ENCODE measurements at regions not wholly inside any gene's neighbourhood (a gene's known extent, or its start where the extent isn't known, plus 50 kb on each side); places are given as distances from the start of the nearest gene placed in this dataset.

DNA sequence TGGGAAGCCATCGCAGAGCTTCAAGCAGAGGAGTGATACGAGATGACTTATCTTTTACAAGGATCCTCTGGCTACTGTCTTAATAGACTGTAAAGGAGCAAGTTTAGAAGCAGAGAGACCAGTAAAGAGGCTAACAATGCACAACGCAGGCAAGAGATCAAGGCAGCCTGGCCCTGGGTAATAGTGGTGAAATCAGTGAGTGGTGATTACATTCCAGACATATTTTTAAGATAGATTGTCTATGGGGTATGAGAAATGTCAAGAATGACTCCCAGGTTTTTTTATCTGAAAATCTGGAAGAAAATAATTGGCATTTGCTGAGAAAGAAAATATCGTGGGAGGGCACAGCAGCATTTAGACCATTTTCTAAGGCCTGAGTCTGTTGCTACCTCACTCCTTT lies 213.6 kb upstream of the HTR1E start:
- Mint-ChIP-seq H3K4me3 (no peak overlapping the region), H3K4me1 (peaks cover 7 to 13% of the 10 kb centered on the region in 2 experiments), H3K27me3 (ENCODE audit: low read depth) (no peaks in the 10 kb centered on the region; the same call in 1 of the 2 replicates), H3K36me3 (ENCODE audit: insufficient read depth in 1 of 3, low read depth in 3 of 3) (peaks cover 0 to 8% (median 3%) of the 10 kb centered on the region in 3 experiments; a peak in 2 of 7 replicates), H3K9me3 (peaks cover 4 to 5% of the 10 kb centered on the region in 2 experiments; a peak in 3 of 5 replicates), H3K27ac (no peak overlapping the region; a peak in 1 of 7 replicates)
- no peaks in the 10 kb centered on the region for H3K9me3 ChIP-seq (ENCODE audit: control insufficient read depth, low read depth, low read length)
- TF ChIP-seq, protein P1, sequence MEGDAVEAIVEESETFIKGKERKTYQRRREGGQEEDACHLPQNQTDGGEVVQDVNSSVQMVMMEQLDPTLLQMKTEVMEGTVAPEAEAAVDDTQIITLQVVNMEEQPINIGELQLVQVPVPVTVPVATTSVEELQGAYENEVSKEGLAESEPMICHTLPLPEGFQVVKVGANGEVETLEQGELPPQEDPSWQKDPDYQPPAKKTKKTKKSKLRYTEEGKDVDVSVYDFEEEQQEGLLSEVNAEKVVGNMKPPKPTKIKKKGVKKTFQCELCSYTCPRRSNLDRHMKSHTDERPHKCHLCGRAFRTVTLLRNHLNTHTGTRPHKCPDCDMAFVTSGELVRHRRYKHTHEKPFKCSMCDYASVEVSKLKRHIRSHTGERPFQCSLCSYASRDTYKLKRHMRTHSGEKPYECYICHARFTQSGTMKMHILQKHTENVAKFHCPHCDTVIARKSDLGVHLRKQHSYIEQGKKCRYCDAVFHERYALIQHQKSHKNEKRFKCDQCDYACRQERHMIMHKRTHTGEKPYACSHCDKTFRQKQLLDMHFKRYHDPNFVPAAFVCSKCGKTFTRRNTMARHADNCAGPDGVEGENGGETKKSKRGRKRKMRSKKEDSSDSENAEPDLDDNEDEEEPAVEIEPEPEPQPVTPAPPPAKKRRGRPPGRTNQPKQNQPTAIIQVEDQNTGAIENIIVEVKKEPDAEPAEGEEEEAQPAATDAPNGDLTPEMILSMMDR (conservative IDR thresholded peaks at IDR 0.05), result no peak
- no peak overlapping the region for H3K14ac ChIP-seq (ENCODE audit: insufficient read depth, low read length)
- H3T11ph ChIP-seq (ENCODE audit: low read length), result no peak overlapping the region
- H3K79me1 ChIP-seq (ENCODE audit: insufficient read depth, low read depth, low read length, poor library complexity, severe bottlenecking), result no peaks in the 10 kb centered on the region
- H3K4ac ChIP-seq (ENCODE audit: low read depth, low read length), result no peak overlapping the region
- no peak overlapping the region for H3K56ac ChIP-seq (ENCODE audit: insufficient read length, low read depth, low read length)
- no peaks in the 10 kb centered on the region for H3K79me2 ChIP-seq (ENCODE audit: insufficient read depth, low read length)
- no peak overlapping the region for H2AFZ ChIP-seq (ENCODE audit: low read length)
- H2BK12ac ChIP-seq (ENCODE audit: insufficient read length, low read depth, low read length), result no peak overlapping the region
- no peak overlapping the region for H2AK5ac ChIP-seq (ENCODE audit: insufficient read length, low read length)
- H2BK5ac ChIP-seq (ENCODE audit: insufficient read length, low read length), result no peak overlapping the region
- no peak overlapping the region for H3K9ac ChIP-seq (ENCODE audit: extremely low read depth, insufficient read length, low read length)
- H2BK120ac ChIP-seq (ENCODE audit: low read depth, low read length, poor library complexity, severe bottlenecking), result no peak overlapping the region
- H4K20me1 ChIP-seq (ENCODE audit: control insufficient read depth, insufficient read depth, insufficient read length), result no peaks in the 10 kb centered on the region
- no peaks in the 10 kb centered on the region; the same call in 1 of the 2 replicates for H3K4me1 ChIP-seq (ENCODE audit: insufficient read depth, low read length)
- no peak overlapping the region for H3K18ac ChIP-seq (ENCODE audit: insufficient read length, low read depth, low read length)
- WGBS (ENCODE audit: extremely low coverage, insufficient read length, low lambda C conversion rate), result no CpG with 5 or more reads among the region's 4 CpGs
- H2BK15ac ChIP-seq (ENCODE audit: low read depth, low read length), result no peak overlapping the region
- H4K8ac ChIP-seq (replicated peaks; ENCODE audit: insufficient read length, low read depth, low read length), result no peak overlapping the region
- DNase-seq, result no peak
- H4K5ac ChIP-seq (ENCODE audit: insufficient read length, low read depth, low read length), result no peak overlapping the region
- H4K91ac ChIP-seq (ENCODE audit: insufficient read length, low read depth, low read length), result no peak overlapping the region
- no peak overlapping the region for H3K4me2 ChIP-seq (ENCODE audit: insufficient read depth, insufficient read length, low read length)
- no peak overlapping the region for H3K27ac ChIP-seq (ENCODE audit: insufficient read length, low read depth, low read length)
- no peak overlapping the region for H3K23ac ChIP-seq (ENCODE audit: insufficient read length, low read depth, low read length)
- H3K27me3 ChIP-seq (ENCODE audit: insufficient read depth, low read length), result no peaks in the 10 kb centered on the region
- no peak overlapping the region for H2BK20ac ChIP-seq (ENCODE audit: low read depth, low read length, poor library complexity, severe bottlenecking)
- no peaks in the 10 kb centered on the region for H3K23me2 ChIP-seq (ENCODE audit: insufficient read length, low read depth, low read length, poor library complexity, severe bottlenecking)
